Activated T-helper 2 cell treated with anti-CD3 and anti-CD28 coated beads, Interferon-gamma antibody, Interleukin-2, Interleukin-4, amounts not matched to agents 10 μg/mL and 5 μg/mL and 100 μg/mL, durations not matched to agents 14 hours and 24 hours and 36 hours (primary cell): ENCODE measurements at regions not wholly inside any gene's neighbourhood (a gene's known extent, or its start where the extent isn't known, plus 50 kb on each side); places are given as distances from the start of the nearest gene placed in this dataset.
"Not testable (repeated sequence)": the region's sequence is repeated elsewhere in the genome, so short reads cannot be mapped to it uniquely, and the experiment has no call there.

Source experiments
- DNase-seq: peaks from one replicate; pipeline ENCODE4 v3.0.0; 2021; ENCODE audit warnings: low spot score
- H3K27ac Mint-ChIP-seq: one replicate; pipeline ENCODE4 v1.8.0; 2021; ENCODE audit warnings: mixed read lengths
- H3K27me3 Mint-ChIP-seq: one replicate; pipeline ENCODE4 v1.8.0; 2021; ENCODE audit warnings: low read depth, mixed read lengths
- H3K36me3 Mint-ChIP-seq: one replicate; pipeline ENCODE4 v1.8.0; 2021; ENCODE audit warnings: low read depth, mixed read lengths
- H3K4me1 Mint-ChIP-seq: one replicate; pipeline ENCODE4 v1.8.0; 2021; ENCODE audit warnings: low read depth, mixed read lengths
- H3K4me3 Mint-ChIP-seq: one replicate; pipeline ENCODE4 v1.8.0; 2021; ENCODE audit warnings: low read depth, mild to moderate bottlenecking, moderate library complexity, mixed read lengths
- H3K9me3 Mint-ChIP-seq: one replicate; pipeline ENCODE4 v1.8.0; 2021; ENCODE audit warnings: mixed read lengths
- intact Hi-C: fragments of 100-400 bp; cut with micrococcal nuclease; formaldehyde crosslinking; loops from one replicate; pipeline ENCODE4 v1.15.1; 2023

DNA sequence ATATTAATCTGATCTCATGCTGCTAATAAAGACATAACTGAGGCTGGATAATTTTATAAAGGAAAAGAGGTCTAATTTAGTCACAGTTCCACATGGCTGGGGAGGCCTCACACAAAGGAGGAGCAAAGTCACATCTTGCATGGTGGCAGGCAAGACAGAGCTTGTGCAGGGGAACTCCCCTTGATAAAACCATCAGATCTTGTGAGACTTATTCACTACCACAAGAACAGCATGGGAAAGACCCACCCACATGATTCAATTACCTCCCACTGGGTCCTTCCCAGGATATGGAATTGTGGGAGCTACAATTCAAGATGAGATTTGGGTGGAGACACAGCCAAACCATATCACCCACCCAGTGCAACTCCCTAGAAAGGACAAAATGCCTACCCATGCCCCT lies 613.8 kb upstream of the CDH11 start:
- DNase-seq, H3K9me3 Mint-ChIP-seq, H3K4me3 Mint-ChIP-seq, intact Hi-C loops, H3K4me1 Mint-ChIP-seq, H3K27ac Mint-ChIP-seq, H3K36me3 Mint-ChIP-seq, H3K27me3 Mint-ChIP-seq: not testable (repeated sequence)

DNA sequence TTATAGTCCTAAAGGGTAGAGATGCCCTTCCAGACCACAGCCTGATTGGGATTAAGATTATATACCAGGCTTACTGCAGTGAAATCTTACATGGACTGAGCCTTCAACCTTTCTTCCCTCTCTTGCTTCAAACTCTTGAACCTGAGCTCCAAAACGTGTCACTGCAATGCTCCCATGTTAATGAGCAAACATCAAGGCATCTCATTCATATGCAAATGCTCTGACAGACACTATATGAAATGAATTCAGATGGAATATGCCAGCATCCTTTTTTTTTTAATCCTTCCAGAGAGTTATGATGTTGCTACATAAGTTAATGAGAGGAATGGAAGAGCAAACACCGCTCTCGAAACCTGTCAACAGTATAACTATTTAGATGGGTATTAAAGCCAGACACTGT lies 611.9 kb upstream of the CDH11 start:
- Mint-ChIP-seq H3K27me3 (no peaks in the 10 kb centered on the region), H3K27ac (no peak overlapping the region), H3K36me3 (no peaks in the 10 kb centered on the region), H3K4me1 (no peaks in the 10 kb centered on the region), H3K4me3 (no peak overlapping the region), H3K9me3 (no peaks in the 10 kb centered on the region)
- intact Hi-C loops = no loop called here
- no peak for DNase-seq

DNA sequence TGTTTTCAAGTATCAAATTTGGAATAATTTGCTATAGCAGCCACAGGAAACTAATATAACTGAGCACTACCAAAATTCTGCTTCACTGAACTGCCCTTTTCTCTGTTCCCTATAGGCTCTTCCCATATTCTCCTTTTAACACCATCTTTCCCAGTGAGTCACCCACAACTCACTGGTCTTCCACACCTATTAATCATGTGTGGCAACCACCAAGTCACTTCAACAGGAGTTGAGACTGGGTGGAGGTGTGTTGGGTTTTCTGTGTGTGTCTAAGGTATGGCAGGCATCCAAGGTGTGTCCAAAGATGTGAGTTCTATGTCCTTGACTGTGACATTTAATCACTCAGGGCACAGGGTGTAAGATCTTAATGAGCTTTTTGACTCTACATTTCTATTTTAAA lies 610.0 kb upstream of the CDH11 start:
- DNase-seq = no peak
- no peaks in the 10 kb centered on the region for H3K4me1 Mint-ChIP-seq
- no peaks in the 10 kb centered on the region for H3K36me3 Mint-ChIP-seq
- H3K9me3 Mint-ChIP-seq = no peaks in the 10 kb centered on the region
- H3K4me3 Mint-ChIP-seq = no peak overlapping the region
- H3K27me3 Mint-ChIP-seq = no peaks in the 10 kb centered on the region
- H3K27ac Mint-ChIP-seq = no peak overlapping the region
- intact Hi-C loops = no loop called here

DNA sequence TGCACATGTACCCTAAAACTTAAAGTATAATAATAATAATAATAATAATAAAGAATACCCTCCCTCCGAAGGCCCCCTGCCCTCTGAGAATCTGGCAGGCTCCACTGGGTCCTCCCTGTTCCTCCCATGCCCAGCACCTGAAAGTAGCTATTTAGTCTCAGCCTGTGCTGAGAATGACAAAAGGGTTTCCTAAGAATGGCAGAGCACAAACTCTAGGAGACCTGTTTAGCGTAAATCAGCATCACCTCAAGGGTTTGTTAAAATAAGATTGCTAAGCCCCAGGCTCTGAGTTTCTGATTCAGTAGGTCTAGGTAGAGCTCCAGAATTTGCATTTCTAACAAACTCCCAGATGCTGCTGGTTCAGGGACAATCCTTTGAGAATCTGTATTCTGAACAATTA lies 606.8 kb upstream of the CDH11 start:
- Mint-ChIP-seq H3K9me3 (no peaks in the 10 kb centered on the region), H3K4me1 (no peaks in the 10 kb centered on the region), H3K27ac (no peak overlapping the region), H3K27me3 (no peaks in the 10 kb centered on the region), H3K4me3 (no peak overlapping the region), H3K36me3 (no peaks in the 10 kb centered on the region)
- DNase-seq = no peak
- intact Hi-C loops = no loop called here

DNA sequence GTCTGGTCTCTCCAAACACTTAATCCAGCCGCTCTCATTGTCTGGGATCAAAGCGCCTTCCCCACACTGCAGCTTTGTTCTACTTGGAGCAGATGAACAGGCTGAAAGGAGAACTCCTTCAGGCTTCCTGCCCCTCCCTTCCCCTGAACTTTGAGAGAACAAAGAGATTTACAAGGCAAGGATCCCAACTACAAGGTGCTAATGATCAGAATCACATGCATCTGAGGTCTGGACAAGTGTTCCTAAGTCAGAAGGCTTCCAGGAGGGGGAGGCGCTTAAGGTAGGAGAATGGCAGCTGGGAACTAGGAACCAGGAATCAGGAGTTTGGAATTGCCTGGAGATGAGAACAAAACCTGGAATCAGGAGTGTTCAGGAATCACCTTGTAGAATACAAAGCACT lies 606.3 kb upstream of the CDH11 start:
- intact Hi-C loops = no loop called here
- DNase-seq = no peak
- Mint-ChIP-seq H3K36me3 (no peaks in the 10 kb centered on the region), H3K27ac (no peak overlapping the region), H3K4me1 (no peaks in the 10 kb centered on the region), H3K9me3 (no peaks in the 10 kb centered on the region), H3K4me3 (no peak overlapping the region), H3K27me3 (no peaks in the 10 kb centered on the region)

DNA sequence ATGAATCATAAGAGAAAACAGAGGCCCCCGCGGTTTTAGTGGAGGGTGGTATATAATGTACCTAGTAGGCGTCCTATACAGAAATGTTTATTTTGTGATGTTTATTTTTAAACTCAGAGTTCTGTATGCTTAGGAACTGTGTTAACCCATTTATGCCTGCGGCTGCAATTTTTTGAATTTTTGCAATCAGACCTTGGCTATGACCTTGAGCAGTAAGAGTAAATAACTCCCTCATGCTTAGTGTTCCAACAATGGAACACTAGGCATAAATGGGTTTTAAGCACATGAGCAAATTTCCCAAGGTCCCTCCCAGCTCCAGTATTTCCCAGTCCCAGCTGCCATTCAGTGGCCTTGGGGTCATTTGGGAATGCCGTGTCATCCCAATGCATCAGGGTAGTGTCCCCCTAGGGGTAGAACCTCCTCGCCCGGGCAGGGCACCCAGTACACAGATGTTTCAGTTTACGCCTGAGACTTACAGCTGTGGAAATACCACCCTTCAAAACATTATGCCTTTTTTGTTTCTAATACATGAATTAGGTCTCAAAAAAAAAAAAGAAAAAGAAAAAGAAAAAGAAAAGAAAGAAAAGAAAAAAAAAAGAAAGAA lies 605.8 kb upstream of the CDH11 start:
- Mint-ChIP-seq H3K27me3 (no peaks in the 10 kb centered on the region), H3K9me3 (no peaks in the 10 kb centered on the region), H3K27ac (no peak overlapping the region), H3K4me3 (no peak overlapping the region), H3K4me1 (no peaks in the 10 kb centered on the region), H3K36me3 (no peaks in the 10 kb centered on the region)
- intact Hi-C loops = no loop called here
- DNase-seq = no peak

DNA sequence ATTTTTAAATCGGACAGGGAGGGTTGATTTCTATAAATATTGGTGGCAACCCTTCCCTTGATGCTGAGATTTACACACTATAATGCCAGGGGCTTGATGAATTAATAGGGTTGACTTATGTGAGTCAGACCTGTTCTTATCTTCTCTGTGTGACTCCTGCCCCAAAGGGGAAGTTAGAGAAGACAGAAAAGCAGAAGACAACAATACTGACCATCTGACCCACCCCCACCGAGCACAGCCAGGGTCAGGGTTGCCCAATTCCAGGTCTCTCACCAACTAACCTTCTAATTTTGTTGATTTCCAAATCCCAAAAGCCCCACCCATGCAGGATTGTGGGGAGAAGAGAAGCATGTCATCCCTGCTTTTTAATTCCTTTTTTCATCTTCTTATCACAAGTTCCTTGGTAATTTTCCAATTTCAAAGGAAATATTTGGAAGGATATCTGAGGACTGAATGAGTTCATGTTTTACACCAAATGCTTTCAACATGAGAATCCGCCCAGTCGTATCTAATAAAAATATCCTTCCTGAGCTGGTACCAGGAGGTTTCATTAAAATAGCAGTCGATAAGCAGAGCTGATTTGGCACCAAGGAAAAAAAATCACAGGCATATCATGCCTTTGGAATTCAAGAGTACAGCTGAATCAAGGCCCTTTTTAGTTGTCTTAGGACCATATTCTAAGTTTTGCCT lies 603.4 kb upstream of the CDH11 start:
- Mint-ChIP-seq H3K36me3 (no peaks in the 10 kb centered on the region), H3K9me3 (no peaks in the 10 kb centered on the region), H3K27me3 (no peaks in the 10 kb centered on the region), H3K27ac (no peak overlapping the region), H3K4me1 (no peaks in the 10 kb centered on the region), H3K4me3 (no peak overlapping the region)
- intact Hi-C loops = no loop called here
- no peak for DNase-seq

DNA sequence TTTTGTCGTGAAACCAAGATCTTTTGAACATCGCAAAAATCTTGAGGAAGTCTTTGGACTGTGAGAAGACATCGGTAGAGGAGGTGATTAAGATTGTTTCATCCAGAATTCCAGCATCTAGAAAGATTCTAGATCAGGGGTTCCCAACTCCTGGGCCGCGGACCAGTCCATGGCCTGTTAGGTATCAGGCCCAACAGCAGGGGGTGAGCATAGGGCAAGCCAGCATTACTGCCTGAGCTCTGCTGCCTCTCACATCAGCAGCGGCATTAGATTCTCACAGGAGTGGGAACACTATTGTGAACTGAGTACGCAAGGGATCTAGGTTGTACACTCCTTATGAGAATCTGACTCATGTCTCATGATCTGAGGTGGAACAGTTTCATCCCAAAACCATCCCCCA lies 600.6 kb upstream of the CDH11 start:
- H3K36me3 Mint-ChIP-seq = no peaks in the 10 kb centered on the region
- H3K4me1 Mint-ChIP-seq = no peaks in the 10 kb centered on the region
- no peak for DNase-seq
- no peaks in the 10 kb centered on the region for H3K9me3 Mint-ChIP-seq
- no peak overlapping the region for H3K4me3 Mint-ChIP-seq
- no peak overlapping the region for H3K27ac Mint-ChIP-seq
- intact Hi-C loops = no loop called here
- H3K27me3 Mint-ChIP-seq = no peaks in the 10 kb centered on the region

DNA sequence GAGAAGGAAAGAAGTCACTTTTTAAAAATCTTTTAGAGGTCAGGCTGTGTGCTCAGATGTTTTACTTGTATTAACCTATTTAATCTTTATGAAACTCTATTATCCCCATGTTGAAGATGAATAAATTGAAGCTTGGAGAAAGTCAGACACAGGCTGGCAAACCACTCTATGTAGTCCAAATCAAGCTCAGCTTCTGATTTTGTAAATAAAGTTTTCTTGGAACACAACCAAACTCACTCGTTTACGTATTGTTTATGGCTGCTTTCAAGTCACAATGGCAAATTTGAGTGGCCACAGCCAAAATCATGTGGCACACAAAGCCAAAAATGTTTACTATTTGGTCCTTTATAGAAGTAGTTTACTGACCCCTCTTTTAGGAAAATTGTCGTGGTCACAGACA lies 596.0 kb upstream of the CDH11 start:
- H3K4me3 Mint-ChIP-seq = no peak overlapping the region
- H3K9me3 Mint-ChIP-seq = no peaks in the 10 kb centered on the region
- no peaks in the 10 kb centered on the region for H3K4me1 Mint-ChIP-seq
- H3K27me3 Mint-ChIP-seq = no peaks in the 10 kb centered on the region
- DNase-seq = no peak
- no peak overlapping the region for H3K27ac Mint-ChIP-seq
- H3K36me3 Mint-ChIP-seq = no peaks in the 10 kb centered on the region
- intact Hi-C loops = no loop called here

DNA sequence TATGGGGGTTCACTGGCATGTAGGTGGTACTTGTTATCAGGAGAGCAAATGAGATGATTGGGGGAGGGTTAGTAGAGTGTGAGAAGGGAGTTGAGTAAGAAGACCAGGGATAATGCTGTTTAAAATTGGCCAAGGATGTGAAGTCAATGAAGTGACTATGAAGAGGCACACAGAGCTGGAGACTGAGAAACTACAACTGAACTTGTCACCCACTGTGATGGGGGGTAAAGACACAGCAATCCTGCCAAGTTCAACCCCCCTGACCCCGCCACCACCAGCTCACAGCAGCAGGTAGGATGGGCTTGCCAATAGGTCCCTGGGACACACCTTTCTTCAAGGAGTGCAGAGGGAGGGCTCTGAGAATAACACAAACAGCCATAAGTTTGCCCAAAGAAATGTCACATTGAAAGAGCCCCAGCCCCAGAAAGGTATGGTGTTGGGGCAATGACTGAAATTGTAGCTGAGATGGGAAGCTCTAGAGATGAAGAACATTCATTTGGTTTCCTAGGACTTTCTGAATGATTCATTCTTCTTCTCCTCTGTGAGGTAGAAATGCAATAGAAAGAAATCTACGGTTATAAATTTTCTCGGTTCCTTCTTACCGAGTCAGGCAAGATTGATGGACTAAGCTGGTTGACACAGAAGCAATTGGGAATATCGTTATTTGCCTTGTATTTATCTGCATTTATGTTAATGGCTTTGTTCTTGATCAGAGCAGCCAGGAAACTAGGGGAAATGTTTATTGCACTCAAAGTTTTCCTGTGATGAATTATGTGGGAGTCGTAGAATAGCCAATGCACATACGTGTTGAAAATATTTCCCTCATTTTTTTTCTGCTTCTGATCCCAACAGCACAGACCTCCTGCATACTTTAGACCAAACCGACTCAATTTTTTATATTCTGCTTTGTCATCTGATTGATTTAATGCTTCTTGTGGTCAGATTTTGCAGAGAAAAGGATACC lies 595.2 kb upstream of the CDH11 start:
- H3K27me3 Mint-ChIP-seq = no peaks in the 10 kb centered on the region
- no peaks in the 10 kb centered on the region for H3K4me1 Mint-ChIP-seq
- H3K36me3 Mint-ChIP-seq = no peaks in the 10 kb centered on the region
- no peak overlapping the region for H3K4me3 Mint-ChIP-seq
- no peak overlapping the region for H3K27ac Mint-ChIP-seq
- no peak for DNase-seq
- no peaks in the 10 kb centered on the region for H3K9me3 Mint-ChIP-seq
- intact Hi-C loops = no loop called here

DNA sequence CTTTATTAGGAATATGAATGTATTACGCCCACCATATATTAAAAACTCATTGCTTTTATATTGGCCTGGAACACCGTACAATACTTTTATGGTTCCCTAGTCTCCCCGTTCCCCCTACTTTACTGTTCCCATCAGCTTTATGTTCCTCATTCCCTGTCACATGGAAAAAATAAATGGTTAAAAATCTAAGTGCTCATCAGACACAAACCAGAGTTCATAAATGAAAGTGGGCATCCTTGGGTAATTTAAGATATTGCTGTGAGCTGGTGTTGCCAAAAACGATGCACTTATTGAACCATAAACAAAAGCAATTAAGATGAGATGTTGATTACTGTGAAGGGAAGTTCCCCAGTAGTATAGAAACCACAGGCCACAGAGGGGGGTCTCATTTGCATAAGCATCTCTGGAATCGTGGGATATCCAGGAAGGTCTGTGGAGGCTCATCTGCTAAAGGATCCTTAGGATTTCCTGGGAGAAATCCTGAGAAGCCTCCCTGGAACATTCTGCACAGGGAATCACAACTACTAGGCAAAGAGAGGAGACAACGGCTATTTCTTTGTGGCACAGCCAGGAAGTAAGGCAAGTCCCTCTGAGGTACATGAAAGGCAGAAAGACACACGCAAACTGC lies 591.4 kb upstream of the CDH11 start:
- no peaks in the 10 kb centered on the region for H3K27me3 Mint-ChIP-seq
- H3K27ac Mint-ChIP-seq = no peak overlapping the region
- H3K36me3 Mint-ChIP-seq = no peaks in the 10 kb centered on the region
- H3K4me3 Mint-ChIP-seq = no peak overlapping the region
- DNase-seq = no peak
- intact Hi-C loops = no loop called here
- no peaks in the 10 kb centered on the region for H3K9me3 Mint-ChIP-seq
- H3K4me1 Mint-ChIP-seq = no peaks in the 10 kb centered on the region

DNA sequence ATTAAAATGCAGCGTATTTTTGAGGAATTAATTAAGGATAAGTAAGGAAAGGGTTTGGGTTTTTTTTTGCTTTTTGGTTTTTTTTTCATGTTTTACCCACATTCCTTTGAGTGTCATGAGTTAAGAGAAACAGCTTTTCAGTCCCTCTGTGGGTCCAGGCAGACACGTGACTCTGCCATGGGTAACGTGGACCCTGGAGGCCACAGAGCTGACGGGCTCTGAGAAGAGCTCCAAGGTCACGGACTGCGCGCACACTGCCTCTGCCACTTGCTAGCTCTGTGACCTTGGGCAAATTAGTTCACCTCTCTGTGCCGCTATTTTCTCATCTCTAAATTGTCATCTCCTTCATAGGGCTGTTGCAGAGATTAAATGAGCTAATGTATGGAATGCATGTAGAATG lies 588.2 kb upstream of the CDH11 start:
- DNase-seq = no peak
- H3K4me3 Mint-ChIP-seq = no peak overlapping the region
- no peaks in the 10 kb centered on the region for H3K4me1 Mint-ChIP-seq
- intact Hi-C loops = no loop called here
- no peaks in the 10 kb centered on the region for H3K36me3 Mint-ChIP-seq
- no peaks in the 10 kb centered on the region for H3K27me3 Mint-ChIP-seq
- no peaks in the 10 kb centered on the region for H3K9me3 Mint-ChIP-seq
- no peak overlapping the region for H3K27ac Mint-ChIP-seq

DNA sequence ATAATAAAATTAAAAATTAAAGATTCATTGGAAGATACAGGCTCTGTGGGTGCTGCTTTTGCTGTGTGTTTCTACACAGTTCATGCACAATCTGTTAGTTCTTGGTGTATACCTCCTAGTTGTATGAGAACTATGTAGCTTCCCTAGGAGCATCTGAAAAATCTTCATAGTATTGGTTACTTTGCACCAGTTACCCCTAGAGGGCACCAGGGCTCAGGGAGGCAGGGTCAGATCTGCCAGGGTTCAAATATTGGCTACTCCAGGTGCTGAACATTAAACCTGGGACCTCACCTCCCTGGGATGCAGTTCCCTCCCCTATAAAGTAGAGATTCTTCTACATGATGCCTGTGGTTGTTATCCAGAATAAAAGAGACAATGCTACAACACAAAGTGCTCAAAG lies 583.0 kb upstream of the CDH11 start:
- no peak for DNase-seq
- intact Hi-C loops = no loop called here
- H3K9me3 Mint-ChIP-seq = peaks cover 4% of the 10 kb centered on the region
- H3K4me3 Mint-ChIP-seq = no peak overlapping the region
- no peaks in the 10 kb centered on the region for H3K36me3 Mint-ChIP-seq
- no peak overlapping the region for H3K27ac Mint-ChIP-seq
- no peaks in the 10 kb centered on the region for H3K4me1 Mint-ChIP-seq
- no peaks in the 10 kb centered on the region for H3K27me3 Mint-ChIP-seq
